ENCODE measurements at regions not wholly inside any gene's neighbourhood (a gene's known extent, or its start where the extent isn't known, plus 50 kb on each side); places are given as distances from the start of the nearest gene placed in this dataset.

GRCh38 chr1:56390232-56390867 lies 189.0 kb downstream of the PLPP3 start:
- DNase-seq: no peak

- DNase-seq: no peak
Observed at GRCh38 chr1:56389813-56390212, 189.6 kb downstream of the PLPP3 start.

GRCh38 chr1:56387071-56387740 lies 192.2 kb downstream of the PLPP3 start:
- no peak for DNase-seq

- no peak for DNase-seq
Observed at GRCh38 chr1:56385314-56385713, 194.0 kb downstream of the PLPP3 start.

GRCh38 chr1:56382929-56383328 lies 196.4 kb downstream of the PLPP3 start:
- no peak for DNase-seq

GRCh38 chr1:56380531-56380930 lies 198.8 kb downstream of the PLPP3 start:
- no peak for DNase-seq

GRCh38 chr1:56378341-56379070 lies 200.9 kb downstream of the PLPP3 start:
- no peak for DNase-seq

GRCh38 chr1:56377431-56377830 lies 201.9 kb downstream of the PLPP3 start:
- no peak for DNase-seq

- no peak for DNase-seq
Observed at GRCh38 chr1:56376188-56376984, 203.0 kb downstream of the PLPP3 start.

GRCh38 chr1:56375326-56375804 lies 204.0 kb downstream of the PLPP3 start:
- DNase-seq: no peak

GRCh38 chr1:56374026-56374974 lies 205.1 kb downstream of the PLPP3 start:
- DNase-seq: no peak

GRCh38 chr1:56370513-56370912 lies 208.8 kb downstream of the PLPP3 start:
- DNase-seq: no peak

GRCh38 chr1:56363007-56363770 lies 216.2 kb downstream of the PLPP3 start:
- DNase-seq: no peak

GRCh38 chr1:56360021-56360420 lies 219.3 kb downstream of the PLPP3 start:
- no peak for DNase-seq

- DNase-seq: no peak
Observed at GRCh38 chr1:56359056-56359455, 220.3 kb downstream of the PLPP3 start.

- no peak for DNase-seq
Observed at GRCh38 chr1:56357927-56358690, 221.3 kb downstream of the PLPP3 start.

- DNase-seq: no peak
Observed at GRCh38 chr1:56356376-56356990, 222.9 kb downstream of the PLPP3 start.

- DNase-seq: no peak
Observed at GRCh38 chr1:56355918-56356317, 223.4 kb downstream of the PLPP3 start.

- DNase-seq: no peak
Observed at GRCh38 chr1:56355422-56355821, 223.9 kb downstream of the PLPP3 start.

- DNase-seq: no peak
Observed at GRCh38 chr1:56345831-56346230, 233.5 kb downstream of the PLPP3 start.

All from activated CD4-positive, alpha-beta T cell treated with anti-CD3 and anti-CD28 coated beads, Interleukin-2, amount 50 U/mL, for 4 hours (primary cell).